ENCODE measurements at regions not wholly inside any gene's neighbourhood (a gene's known extent, or its start where the extent isn't known, plus 50 kb on each side); places are given as distances from the start of the nearest gene placed in this dataset.
"Not testable (repeated sequence)": the region's sequence is repeated elsewhere in the genome, so short reads cannot be mapped to it uniquely, and the experiment has no call there.

DNA sequence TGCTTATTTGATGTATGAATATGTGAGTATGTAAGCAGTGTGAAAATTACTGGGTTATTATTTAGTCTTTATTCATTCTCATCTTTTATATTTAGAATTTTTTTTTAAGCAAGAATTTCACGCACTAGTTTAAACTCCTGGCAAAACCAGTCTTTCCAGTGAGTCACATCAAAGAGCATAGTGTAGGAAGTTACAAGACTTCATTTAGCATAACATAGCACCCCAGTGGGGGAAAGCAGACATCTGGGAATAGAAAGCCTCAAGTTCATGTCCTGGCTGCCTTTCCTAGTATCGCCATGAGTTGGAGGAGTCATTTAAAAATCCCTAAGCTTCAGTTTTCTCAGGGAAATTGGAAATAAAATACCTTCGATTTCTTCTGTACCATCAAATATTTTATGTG is 408.3 kb downstream of the NUP35 start:
- DNase-seq (ENCODE audit: low read depth): no peak

- DNase-seq (ENCODE audit: low read depth): no peak
Observed at GRCh38 chr2:183533021-183533420, 408.8 kb downstream of the NUP35 start.

GRCh38 chr2:183536290-183536689 is 412.0 kb downstream of the NUP35 start:
- DNase-seq (ENCODE audit: low read depth): no peak

- DNase-seq (ENCODE audit: low read depth): no peak
Observed at GRCh38 chr2:183536714-183537113, 412.5 kb downstream of the NUP35 start.

DNA sequence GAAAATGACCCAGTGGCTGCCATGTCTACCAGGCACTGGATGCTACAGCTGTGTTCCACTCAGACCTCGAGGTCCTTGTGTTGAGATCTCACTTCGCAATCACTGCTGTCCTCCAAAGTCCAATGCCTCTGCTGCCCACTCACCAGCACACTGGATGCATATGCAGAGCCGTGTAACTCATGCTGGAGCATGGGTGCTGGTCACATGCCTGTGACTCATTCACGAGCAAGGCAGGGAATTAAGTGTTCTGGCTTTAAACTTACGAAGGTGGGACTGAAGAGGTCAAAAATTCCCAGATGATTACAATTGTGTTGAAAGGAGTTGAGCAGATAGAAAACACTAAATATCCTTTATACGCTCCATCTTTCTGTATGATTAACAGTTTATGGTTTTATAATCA is 417.5 kb downstream of the NUP35 start:
- DNase-seq (ENCODE audit: low read depth): no peak

DNA sequence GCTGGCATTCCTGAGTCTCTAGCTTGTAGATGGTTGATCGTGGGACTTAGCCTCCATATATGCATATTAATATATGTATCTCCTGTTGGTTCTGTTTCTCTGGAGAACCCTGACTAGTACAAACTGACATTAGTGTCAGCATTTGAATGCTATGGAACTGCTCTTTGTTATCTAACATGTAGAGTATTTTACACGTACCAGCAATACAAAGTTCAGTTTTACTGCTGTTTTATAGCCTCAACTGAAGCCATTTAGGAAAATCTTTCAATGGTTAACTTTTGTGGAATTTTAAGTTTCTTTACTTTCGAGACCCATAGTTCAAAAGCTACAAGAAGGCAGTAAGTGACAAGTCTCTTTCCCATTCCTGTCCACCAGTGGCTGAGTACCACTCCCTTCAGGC is 418.4 kb downstream of the NUP35 start:
- no peak for DNase-seq (ENCODE audit: low read depth)

DNA sequence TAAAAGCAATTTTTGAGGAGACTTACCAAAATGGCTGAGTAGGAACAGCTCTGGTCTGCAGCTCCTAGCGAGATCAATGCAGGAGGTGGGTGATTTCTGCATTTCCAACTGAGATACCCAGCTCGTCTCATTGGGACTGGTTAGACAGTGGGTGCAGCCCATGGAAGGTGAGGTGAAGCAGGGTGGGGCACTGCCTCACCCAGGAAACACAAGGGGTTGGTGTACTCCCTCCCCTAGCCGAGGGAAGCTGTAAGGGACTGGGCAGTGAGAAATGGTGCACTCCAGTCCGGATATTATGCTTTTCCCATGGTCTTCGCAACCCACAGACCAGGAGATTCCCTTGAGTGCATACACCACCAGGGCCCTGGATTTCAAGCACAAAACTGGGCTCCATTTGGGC is 419.0 kb downstream of the NUP35 start:
- no peak for DNase-seq (ENCODE audit: low read depth)

DNA sequence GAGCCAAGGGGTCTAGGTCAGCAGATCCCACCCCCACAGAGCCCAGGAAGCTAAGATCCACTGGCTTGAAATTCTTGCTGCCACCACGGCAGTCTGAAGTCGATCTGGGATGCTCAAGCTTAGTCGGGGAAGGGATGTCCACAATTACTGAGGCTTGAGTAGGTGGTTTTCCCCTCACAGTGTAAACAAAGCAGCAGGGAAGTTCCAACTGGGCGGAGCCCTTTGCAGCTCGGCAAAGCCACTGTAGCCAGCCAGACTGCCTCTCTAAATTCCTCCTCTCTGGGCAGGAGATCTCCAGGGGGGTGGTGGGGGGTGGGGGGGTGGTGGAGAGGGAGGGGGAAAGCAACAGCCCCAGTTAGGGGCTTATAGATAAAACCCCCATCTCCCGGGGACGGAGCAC is 419.5 kb downstream of the NUP35 start:
- DNase-seq (ENCODE audit: low read depth): no peak

DNA sequence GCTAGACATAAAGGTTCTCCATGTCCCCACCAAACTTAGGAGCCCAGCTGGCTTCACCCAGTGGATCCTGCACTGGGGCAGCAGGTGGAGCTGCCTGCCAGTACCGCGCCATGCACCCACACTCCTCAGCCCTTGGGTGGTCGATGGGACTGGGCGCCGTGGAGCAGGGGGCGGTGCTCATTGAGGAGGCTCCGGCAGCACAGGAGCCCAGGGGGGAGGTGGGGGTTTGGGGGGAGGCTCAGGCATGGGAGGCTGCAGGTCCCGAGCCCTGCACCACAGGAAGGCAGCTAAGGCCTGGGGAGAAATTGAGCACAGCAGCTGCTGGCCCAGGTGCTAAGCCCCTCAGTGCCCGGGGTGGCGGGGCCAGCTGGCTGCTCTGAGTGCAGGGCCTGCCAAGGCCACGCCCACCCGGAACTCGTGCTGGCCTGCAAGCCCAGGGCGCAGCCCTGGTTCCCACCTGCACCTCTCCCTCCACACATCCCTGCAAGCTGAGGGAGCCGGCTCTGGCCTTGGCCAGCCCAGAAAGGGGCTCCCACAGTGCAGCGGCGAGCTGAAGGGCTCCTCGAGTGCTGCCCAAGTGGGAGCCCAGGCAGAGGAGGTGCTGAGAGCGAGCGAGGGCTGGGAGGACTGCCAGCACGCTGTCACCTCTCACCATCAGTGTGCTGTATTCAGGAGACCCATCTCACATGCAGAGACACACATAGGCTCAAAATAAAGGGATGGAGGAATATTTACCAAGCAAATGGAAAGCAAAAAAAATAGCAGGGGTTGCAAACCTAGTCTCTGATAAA is 422.5 kb downstream of the NUP35 start:
- DNase-seq (ENCODE audit: low read depth): not testable (repeated sequence)

DNA sequence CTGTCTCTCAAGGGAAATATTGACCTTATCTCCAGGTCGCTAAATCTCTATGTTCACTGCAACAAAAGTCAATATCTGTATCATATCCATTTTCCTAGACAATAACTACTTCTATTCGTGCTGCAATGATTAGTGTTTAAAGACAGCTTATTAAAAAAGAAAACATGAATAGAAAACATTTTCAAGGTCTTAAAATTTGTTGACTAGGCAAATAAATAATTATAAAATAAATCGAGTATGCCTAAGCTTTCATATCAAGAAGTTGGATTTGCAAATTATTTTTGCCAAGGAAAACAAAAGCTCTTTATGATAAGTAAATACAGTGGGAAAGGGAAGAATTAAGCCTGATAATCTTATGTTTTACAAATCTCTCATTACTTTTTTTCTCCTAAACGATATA is 428.5 kb downstream of the NUP35 start:
- DNase-seq (ENCODE audit: low read depth): no peak

DNA sequence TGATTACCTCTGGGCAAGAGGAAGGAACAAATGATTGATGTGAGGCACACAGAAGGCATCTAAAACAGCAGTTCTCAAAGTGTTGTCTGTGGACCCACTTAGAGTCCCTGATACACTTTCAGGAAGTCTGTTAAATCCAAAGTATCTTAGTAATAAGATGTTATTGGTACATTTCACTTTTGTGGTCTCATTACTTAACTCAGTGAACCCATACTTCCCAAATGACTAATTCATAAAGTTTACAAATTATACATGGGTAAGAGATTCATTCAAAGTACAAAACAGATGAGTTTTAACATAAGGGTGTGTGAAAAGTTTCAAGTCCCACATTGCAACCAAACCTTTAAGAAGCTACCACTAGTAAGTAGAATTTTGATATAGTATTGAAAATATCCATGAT is 440.5 kb downstream of the NUP35 start:
- no peak for DNase-seq (ENCODE audit: low read depth)

- no peak for DNase-seq (ENCODE audit: low read depth)
Observed at GRCh38 chr2:183575481-183575880, 451.2 kb downstream of the NUP35 start.

GRCh38 chr2:183579686-183580085 is 455.4 kb downstream of the NUP35 start:
- DNase-seq (ENCODE audit: low read depth): no peak

DNA sequence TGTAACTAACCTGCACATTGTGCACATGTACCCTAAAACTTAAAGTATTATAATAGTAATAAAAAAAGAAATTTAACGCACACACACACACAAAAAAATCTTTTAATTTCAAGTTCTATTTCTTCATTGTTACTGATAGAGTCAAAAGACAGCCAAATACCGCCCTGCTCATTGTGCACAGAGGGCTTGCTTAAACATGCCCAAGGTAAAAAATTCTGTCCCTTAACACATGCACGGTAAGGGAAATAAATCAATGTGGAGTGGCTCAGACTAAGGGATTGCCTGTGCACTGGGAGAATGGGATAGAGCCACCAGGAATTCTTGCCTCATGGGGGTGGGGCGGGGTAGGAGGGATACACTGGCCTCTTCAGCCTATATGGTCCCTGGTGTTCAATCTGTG is 468.0 kb downstream of the NUP35 start:
- no peak for DNase-seq (ENCODE audit: low read depth)

- no peak for DNase-seq (ENCODE audit: low read depth)
Observed at GRCh38 chr2:183594150-183594549, 469.9 kb downstream of the NUP35 start.

DNA sequence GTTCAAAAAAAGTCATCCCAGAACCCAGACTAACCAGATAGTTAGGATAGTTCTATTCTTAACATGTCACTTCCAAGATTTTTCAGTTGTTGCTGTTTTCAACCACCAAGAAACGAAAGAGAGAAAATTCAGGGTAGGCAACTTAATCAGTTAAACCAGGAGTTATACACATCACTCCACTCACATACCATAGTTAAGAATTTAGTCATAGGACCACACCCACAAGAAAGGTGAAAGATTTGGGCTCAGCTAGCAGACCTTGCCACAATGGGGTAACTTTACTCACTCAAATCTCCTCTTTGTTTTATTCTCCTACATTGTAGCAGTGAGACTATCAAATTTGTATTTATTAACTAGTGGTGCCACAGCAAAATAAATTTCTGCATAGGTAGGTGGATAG is 473.6 kb downstream of the NUP35 start:
- DNase-seq (ENCODE audit: low read depth): no peak

DNA sequence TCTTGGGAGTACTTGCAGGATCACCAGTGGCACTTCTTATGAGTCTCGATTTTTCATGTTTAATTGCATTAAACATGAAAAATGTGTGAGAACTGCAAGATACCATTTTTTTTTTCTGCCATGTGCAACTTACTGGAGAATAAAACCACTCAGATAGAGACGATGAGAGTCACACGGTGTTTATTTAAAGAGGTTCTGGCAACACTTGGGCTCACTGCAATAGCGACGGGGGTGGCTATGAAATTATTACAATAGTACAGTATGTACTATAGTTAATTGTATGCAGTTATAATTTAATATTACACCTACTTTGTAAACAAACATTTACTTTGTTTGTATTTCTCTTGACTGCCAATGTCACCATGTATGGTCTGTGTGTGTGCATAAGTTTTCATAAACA is 479.8 kb downstream of the NUP35 start:
- no peak for DNase-seq (ENCODE audit: low read depth)

DNA sequence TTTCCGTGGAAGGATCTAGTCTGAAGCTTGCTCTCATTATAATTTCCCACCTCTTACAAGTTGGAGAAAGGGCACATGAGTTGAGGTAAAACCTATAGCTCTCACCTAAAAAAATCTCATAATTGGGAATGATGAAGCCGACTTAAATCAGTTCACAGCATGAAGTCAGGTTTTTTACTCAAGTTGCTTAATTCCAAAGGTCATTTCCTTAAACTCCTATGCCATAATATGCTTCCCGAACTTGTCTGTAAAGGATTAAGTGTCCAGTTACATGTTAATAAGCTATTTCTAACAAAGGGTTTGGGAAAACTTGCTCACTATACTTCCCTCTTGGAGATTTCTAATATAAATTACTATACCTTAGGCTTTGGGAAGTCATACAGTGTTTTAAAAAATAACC is 481.2 kb downstream of the NUP35 start:
- DNase-seq (ENCODE audit: low read depth): no peak

DNA sequence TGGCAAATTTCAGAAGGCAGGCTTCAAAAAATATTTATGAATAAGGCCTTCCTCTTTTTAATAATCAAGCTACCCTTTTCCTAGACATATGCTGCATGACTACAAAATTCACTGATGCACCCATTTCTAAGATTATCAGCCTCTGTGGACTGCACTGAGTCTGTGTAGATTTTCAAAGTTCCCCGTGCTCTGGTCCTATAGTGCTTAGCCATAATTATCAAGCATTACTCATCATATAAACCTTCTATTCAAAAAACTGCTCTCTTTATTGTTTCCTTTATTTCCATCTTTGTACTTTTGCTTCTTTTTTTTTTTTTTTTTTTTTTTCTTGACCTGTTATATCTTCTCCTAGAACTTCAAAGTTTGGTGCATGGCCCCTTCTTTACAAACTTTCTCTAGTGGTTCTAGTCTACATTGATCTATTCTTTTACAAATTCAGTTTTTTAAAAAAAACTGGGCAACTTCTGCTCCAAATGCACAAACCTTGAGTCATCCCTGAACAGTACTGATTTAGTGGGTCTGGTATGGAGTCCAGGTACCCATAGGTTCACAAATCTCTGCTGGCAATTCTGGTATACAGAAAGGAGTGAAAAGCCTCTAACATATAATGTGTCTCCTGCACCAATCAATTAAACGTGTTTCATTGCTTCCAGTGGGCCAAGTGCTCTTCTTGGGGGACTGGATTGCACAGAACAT is 481.9 kb downstream of the NUP35 start:
- DNase-seq (ENCODE audit: low read depth): no peak

GRCh38 chr2:183606718-183607085 is 482.5 kb downstream of the NUP35 start:
- DNase-seq (ENCODE audit: low read depth): no peak

DNA sequence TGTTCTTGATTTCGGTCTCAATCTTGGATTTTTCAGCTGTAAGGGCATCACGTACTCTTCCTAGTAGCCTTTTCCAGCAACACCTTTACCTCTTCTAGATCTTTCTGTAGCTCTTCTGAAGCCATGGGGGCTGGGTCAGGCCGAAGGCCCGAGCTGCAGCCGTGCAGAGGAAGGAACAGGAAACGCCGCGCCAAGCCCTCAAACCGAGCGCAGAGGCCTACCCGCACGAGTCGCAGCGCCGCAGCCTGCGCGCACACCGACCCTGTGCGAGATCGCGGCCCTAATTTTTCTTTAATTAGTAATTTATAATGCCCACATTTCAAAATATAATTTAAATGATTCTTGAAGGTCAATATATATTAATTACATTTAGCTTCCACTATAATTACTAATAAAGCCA is 483.8 kb downstream of the NUP35 start:
- DNase-seq (ENCODE audit: low read depth): no peak

GRCh38 chr2:183608747-183609146 is 484.5 kb downstream of the NUP35 start:
- no peak for DNase-seq (ENCODE audit: low read depth)

GRCh38 chr2:183610724-183611123 is 486.5 kb downstream of the NUP35 start:
- no peak for DNase-seq (ENCODE audit: low read depth)
